Neutrophil (primary cell): ENCODE measurements at regions not wholly inside any gene's neighbourhood (a gene's known extent, or its start where the extent isn't known, plus 50 kb on each side); places are given as distances from the start of the nearest gene placed in this dataset.

Experiments
- H3K27ac ChIP-seq: fragments of 200-600 bp; sonication (generic); 2 replicates; pipeline ENCODE4 v1.5.1; 2016; ENCODE audit warnings: mild to moderate bottlenecking, moderate library complexity
- H3K27me3 ChIP-seq: fragments of 200-600 bp; sonication (generic); 2 replicates; pipeline ENCODE4 v1.6.0; 2016; ENCODE audit warnings: mild to moderate bottlenecking
- H3K36me3 ChIP-seq: fragments of 200-600 bp; sonication (generic); 2 replicates; pipeline ENCODE4 v1.5.1; 2017
- H3K4me1 ChIP-seq, 2 experiments: fragments of 200-600 bp in 1 of 2; sonication (generic) in 1 of 2; 1 replicate in 1 of 2; 2 replicates in 1 of 2; pipeline versions ENCODE4 v1.5.1 to v1.6.1; 2013 to 2016; ENCODE audit warnings: low read depth in 1 of 2, low read length in 1 of 2, mild to moderate bottlenecking in 1 of 2, moderate library complexity in 1 of 2; ENCODE audit not compliant: control insufficient read depth in 1 of 2, insufficient read depth in 1 of 2
- H3K4me3 ChIP-seq, 2 experiments: fragments of 200-600 bp in 1 of 2; sonication (generic) in 1 of 2; 1 replicate in 1 of 2; 2 replicates in 1 of 2; pipeline ENCODE4 v1.5.1; 2013 to 2016; ENCODE audit warnings: low read depth in 1 of 2, low read length in 1 of 2, mild to moderate bottlenecking in 1 of 2, moderate library complexity in 1 of 2
- H3K9me3 ChIP-seq: fragments of 200-600 bp; sonication (generic); 2 replicates; pipeline ENCODE4 v1.5.1; 2016
- TF ChIP-seq, protein P1 (sequence below): fragments of 200-600 bp; sonication (generic); IDR thresholded peaks from 2 replicates; pipeline ENCODE4 v1.5.1; 2016; ENCODE audit warnings: antibody characterized with exemption

DNA sequence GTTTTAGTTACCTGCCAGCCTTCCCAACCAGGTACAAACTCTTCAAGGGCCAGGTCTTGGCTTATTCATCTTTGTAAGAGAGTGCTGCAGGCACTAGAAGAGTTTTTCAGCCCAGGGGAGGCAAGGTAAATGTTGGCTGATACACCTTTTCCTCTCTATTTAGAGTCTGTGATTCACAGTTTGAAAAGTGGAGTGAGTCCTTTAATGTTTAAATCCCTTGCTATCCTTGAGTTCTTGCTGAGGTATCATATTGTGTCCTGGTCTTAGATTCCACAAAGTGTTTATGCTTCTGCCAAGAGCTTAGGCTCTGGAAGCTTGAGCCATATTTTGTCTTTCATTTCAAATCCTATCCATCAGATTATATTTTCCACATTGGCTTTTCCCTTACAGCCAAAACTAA, 52.8 kb upstream of the CITED2 start:
- TF ChIP-seq, protein P1, sequence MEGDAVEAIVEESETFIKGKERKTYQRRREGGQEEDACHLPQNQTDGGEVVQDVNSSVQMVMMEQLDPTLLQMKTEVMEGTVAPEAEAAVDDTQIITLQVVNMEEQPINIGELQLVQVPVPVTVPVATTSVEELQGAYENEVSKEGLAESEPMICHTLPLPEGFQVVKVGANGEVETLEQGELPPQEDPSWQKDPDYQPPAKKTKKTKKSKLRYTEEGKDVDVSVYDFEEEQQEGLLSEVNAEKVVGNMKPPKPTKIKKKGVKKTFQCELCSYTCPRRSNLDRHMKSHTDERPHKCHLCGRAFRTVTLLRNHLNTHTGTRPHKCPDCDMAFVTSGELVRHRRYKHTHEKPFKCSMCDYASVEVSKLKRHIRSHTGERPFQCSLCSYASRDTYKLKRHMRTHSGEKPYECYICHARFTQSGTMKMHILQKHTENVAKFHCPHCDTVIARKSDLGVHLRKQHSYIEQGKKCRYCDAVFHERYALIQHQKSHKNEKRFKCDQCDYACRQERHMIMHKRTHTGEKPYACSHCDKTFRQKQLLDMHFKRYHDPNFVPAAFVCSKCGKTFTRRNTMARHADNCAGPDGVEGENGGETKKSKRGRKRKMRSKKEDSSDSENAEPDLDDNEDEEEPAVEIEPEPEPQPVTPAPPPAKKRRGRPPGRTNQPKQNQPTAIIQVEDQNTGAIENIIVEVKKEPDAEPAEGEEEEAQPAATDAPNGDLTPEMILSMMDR: no peak
- Histone ChIP-seq H3K4me1 (peaks cover 12 to 13% of the 10 kb centered on the region in 2 experiments), H3K36me3 (no peaks in the 10 kb centered on the region), H3K4me3 (no peak overlapping the region), H3K27ac (no peak overlapping the region), H3K27me3 (no peaks in the 10 kb centered on the region), H3K9me3 (no peaks in the 10 kb centered on the region)

DNA sequence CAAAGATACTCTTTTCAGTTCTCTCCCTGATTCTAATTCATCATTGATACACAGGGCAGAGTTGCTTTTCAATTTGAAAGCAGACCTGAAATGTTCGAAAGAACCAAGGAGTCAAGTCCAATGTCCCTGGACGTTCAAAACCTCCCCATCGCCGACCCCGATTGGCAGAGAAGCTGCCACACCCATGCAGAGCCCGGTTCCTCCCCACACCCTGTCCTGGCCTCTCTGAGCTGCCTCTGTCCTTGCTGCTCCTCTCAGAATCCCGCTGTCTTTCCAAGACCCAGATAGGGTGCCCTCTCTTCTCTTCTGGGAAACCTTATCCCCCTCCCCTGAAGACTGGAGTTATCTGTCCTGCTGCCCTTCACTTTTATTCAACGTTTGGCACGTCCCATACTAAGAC, 52.3 kb upstream of the CITED2 start:
- no peaks in the 10 kb centered on the region for H3K36me3 ChIP-seq
- H3K4me3 ChIP-seq: no peak overlapping the region
- no peaks in the 10 kb centered on the region for H3K9me3 ChIP-seq
- H3K27ac ChIP-seq: no peak overlapping the region
- H3K27me3 ChIP-seq: no peaks in the 10 kb centered on the region
- H3K4me1 ChIP-seq: peaks cover 14 to 15% of the 10 kb centered on the region in 2 experiments
- TF ChIP-seq, protein P1: no peak

DNA sequence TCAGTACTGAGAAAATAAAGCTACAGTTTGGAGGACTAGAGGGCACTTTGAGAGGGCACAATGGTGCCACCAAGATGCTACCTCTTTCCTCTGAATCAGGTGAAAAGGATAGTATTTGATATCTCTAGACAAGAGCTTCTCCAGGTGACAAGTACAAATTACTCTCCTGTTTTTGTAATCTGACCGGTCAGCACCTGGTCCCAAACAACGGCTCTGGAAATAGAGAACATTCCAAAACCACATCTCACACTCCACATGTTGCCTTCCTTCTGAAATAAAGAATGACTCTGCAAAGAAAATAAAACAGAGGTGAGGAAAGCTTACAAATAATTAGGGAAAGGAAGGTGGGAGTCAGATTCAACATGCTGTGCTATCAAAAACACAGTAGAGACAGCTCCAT, 51.3 kb upstream of the CITED2 start:
- H3K36me3 ChIP-seq: no peaks in the 10 kb centered on the region

DNA sequence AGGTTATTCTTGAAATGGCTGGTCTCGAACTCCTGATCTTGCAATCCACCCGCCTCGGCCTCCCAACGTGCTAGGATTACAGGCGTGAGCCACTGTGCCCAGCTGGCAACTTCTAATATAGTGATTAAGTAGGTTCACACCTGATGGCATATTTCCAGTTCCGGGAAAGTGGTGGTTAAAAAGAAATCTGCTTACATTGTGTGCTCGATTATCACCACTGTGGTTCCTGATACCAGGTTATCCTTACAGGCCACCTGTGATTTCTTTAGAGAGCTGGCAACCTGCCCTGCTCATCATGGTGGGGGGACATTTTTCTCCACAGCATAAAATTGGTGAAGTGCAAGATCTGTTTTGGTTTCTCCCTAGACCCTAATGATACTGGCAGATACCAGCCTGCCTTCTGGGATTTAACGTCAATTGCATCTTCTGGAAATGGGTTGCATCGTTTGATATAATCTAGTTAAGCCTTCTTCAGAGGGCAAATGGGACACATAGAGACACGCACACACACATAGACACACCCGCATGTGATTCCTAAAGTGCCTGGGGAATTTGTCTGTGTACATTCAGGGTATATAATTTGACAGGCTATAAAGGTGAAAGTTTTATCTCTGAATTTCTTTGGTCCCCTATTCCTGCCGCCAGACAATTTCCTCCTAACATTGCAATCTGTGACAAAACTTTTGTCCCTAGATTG, 49.7 kb upstream of the CITED2 start:
- TF ChIP-seq, protein P1: no peak
- H3K4me3 ChIP-seq: no peak overlapping the region
- no peaks in the 10 kb centered on the region for H3K36me3 ChIP-seq
- no peaks in the 10 kb centered on the region for H3K27me3 ChIP-seq
- H3K4me1 ChIP-seq: peaks cover 11 to 14% of the 10 kb centered on the region in 2 experiments
- no peaks in the 10 kb centered on the region for H3K9me3 ChIP-seq
- no peak overlapping the region for H3K27ac ChIP-seq

More for the DNA sequence above, 51.3 kb upstream of the CITED2 start:
- Histone ChIP-seq H3K27me3 (no peaks in the 10 kb centered on the region), H3K4me3 (no peak overlapping the region), H3K27ac (no peak overlapping the region), H3K4me1 (peaks cover 14 to 15% of the 10 kb centered on the region in 2 experiments), H3K9me3 (no peaks in the 10 kb centered on the region)
- TF ChIP-seq, protein P1: no peak
